K562 (cell line): ENCODE measurements at regions not wholly inside any gene's neighbourhood (a gene's known extent, or its start where the extent isn't known, plus 50 kb on each side); places are given as distances from the start of the nearest gene placed in this dataset.

ENCODE experiments used
- ATAC-seq: fragments of 200-7000 bp; cut with Tn5 transposase; 3 replicates; pipeline ENCODE4 v1.9.1; 2020; ENCODE audit warnings: moderate library complexity
- BruUV-seq: library from RNA; stranded (reverse); fragments of 400-500 nt; replicated peaks from 2 replicates; lab custom pipeline; 2021; lab: Mats Ljungman, UMichigan
- CTCF ChIA-PET: fragments of 300-600 bp; formaldehyde crosslinking; extraction: SDS; loops from one replicate; lab custom pipeline; 2021; ENCODE audit warnings: low intra/inter-chr PET ratio; lab: Yijun Ruan, JAX
- POLR2A ChIA-PET: fragments of 300-600, 350-650 bp; sonication (Branson Sonifier 250); formaldehyde crosslinking; extraction: SDS; loops from one replicate; lab custom pipeline; 2021; ENCODE audit warnings: antibody characterized with exemption, inconsistent platforms; lab: Yijun Ruan, JAX
- DNase-seq, 4 experiments: peaks; one replicate each; pipeline versions ENCODE4 v3.0.0 to v3.0.0-alpha.2; 2011 to 2018; ENCODE audit warnings: low spot score in 3 of 4, mixed read lengths in 3 of 4; ENCODE audit errors: extremely low read depth in 1 of 4
- FAIRE-seq: peaks from 2 replicates; lab custom pipeline; 2011; peaks lifted over from hg19 to GRCh38; lab: Jason Lieb, UNC
- H2AFZ ChIP-seq: 2 replicates; pipeline ENCODE4 v1.6.0; 2011; ENCODE audit warnings: low read depth, low read length, control low read depth, inconsistent platforms
- H3K27ac ChIP-seq: fragments of 200-600 bp; 3 replicates; pipeline ENCODE4 v1.8.0; 2011; ENCODE audit warnings: low read depth, mild to moderate bottlenecking, control low read depth, inconsistent platforms, low read length, moderate library complexity, mixed read lengths; ENCODE audit errors: extremely low read depth
- H3K27me3 ChIP-seq, 2 experiments: fragments of 300-600 bp in 1 of 2; 2 replicates in 1 of 2; 3 replicates in 1 of 2; pipeline versions ENCODE4 v1.6.0 to v1.8.0; 2011; ENCODE audit warnings: inconsistent platforms in 2 of 2, low read length in 2 of 2, mild to moderate bottlenecking in 1 of 2, mixed read lengths in 1 of 2, moderate library complexity in 1 of 2; ENCODE audit not compliant: control insufficient read depth in 2 of 2, insufficient read depth in 2 of 2
- H3K36me3 ChIP-seq: fragments of 300-600 bp; 3 replicates; pipeline ENCODE4 v1.8.0; 2011; ENCODE audit warnings: mild to moderate bottlenecking, low read length, inconsistent platforms; ENCODE audit not compliant: control insufficient read depth, insufficient read depth
- H3K4me1 ChIP-seq, 2 experiments: fragments of 200-600 bp in 1 of 2; replicated peaks in 1 of 2; 2 replicates in 1 of 2; 3 replicates in 1 of 2; pipeline versions ENCODE4 v1.5.1 to v1.8.0; 2011; ENCODE audit warnings: inconsistent platforms in 2 of 2, low read length in 2 of 2, mild to moderate bottlenecking in 1 of 2, mixed read lengths in 1 of 2, moderate library complexity in 1 of 2; ENCODE audit not compliant: control insufficient read depth in 2 of 2, insufficient read depth in 2 of 2
- H3K4me2 ChIP-seq: 2 replicates; pipeline ENCODE4 v1.6.1; 2011; ENCODE audit warnings: low read length, control low read depth, inconsistent platforms, mixed read lengths; ENCODE audit not compliant: insufficient read depth
- H3K4me3 ChIP-seq: fragments of 200-600 bp; sonication (generic), shearing (Covaris generic); 2 replicates; pipeline ENCODE4 v1.5.1; 2016; ENCODE audit warnings: control low read depth, inconsistent platforms
- H3K79me2 ChIP-seq: fragments of 200-600 bp; 3 replicates; pipeline ENCODE4 v1.8.0; 2011; ENCODE audit warnings: low read length, inconsistent platforms; ENCODE audit not compliant: control insufficient read depth, insufficient read depth
- H3K9ac ChIP-seq, 2 experiments: 2 replicates each; pipeline versions ENCODE4 v1.6.0 to v1.6.1; 2011; ENCODE audit warnings: low read depth in 2 of 2, low read length in 2 of 2, control low read depth in 1 of 2, inconsistent platforms in 1 of 2, mild to moderate bottlenecking in 1 of 2, mixed read lengths in 1 of 2; ENCODE audit not compliant: insufficient read depth in 1 of 2
- H3K9me1 ChIP-seq: one replicate; pipeline ENCODE4 v1.6.0; 2011; ENCODE audit warnings: inconsistent platforms, mild to moderate bottlenecking, low read length, moderate library complexity; ENCODE audit not compliant: control insufficient read depth, insufficient read depth
- H3K9me3 ChIP-seq: replicated peaks from 2 replicates; pipeline ENCODE4 v1.5.1; 2011; ENCODE audit warnings: low read depth, low read length, inconsistent platforms; ENCODE audit not compliant: control insufficient read depth, insufficient read depth
- H4K20me1 ChIP-seq: replicated peaks from 2 replicates; pipeline ENCODE4 v1.6.1; 2011; ENCODE audit warnings: low read length, inconsistent platforms, mixed read lengths; ENCODE audit not compliant: control insufficient read depth, insufficient read depth
- CGGBP1 ChIP-seq: fragments of 250-450 bp; sonication (Bioruptor Pico); IDR thresholded peaks from 2 replicates; pipeline ENCODE4 v1.9.0; 2021; ENCODE audit warnings: mild to moderate bottlenecking
- CSDE1 ChIP-seq, 2 experiments: fragments of 450-650 bp; IDR thresholded peaks; 2 replicates each; pipeline ENCODE4 v1.6.1; 2016; ENCODE audit warnings: mild to moderate bottlenecking in 1 of 2
- FUS ChIP-seq: fragments of 200-400 bp; formaldehyde crosslinking; optimal IDR thresholded peaks from 2 replicates; pipeline ENCODE3; 2017; ENCODE audit warnings: low read depth, low read length
- HDAC3 ChIP-seq: fragments of 450-650 bp; IDR thresholded peaks from 2 replicates; pipeline ENCODE4 v1.6.1; 2018; ENCODE audit warnings: borderline replicate concordance, mild to moderate bottlenecking, moderate library complexity; ENCODE audit not compliant: partially characterized antibody
- HDAC6 ChIP-seq: IDR thresholded peaks from 2 replicates; pipeline ENCODE4 v1.6.1; 2012; ENCODE audit warnings: low read depth, mild to moderate bottlenecking, control low read depth, inconsistent platforms, low read length, moderate library complexity
- MXI1 ChIP-seq: IDR thresholded peaks from 2 replicates; pipeline ENCODE4 v1.6.1; 2011; ENCODE audit warnings: low read depth, mild to moderate bottlenecking, improper control_type of control experiment, low read length
- SMARCC2 ChIP-seq: fragments of 450-650 bp; IDR thresholded peaks from 2 replicates; pipeline ENCODE4 v1.6.1; 2017; ENCODE audit warnings: antibody characterized with exemption, moderate library complexity, mild to moderate bottlenecking, low read depth
- THRB ChIP-seq: fragments of 450-650 bp; formaldehyde crosslinking; conservative IDR thresholded peaks from 2 replicates; pipeline ENCODE4 v1.4.0; 2022; ENCODE audit warnings: mild to moderate bottlenecking, missing genetic modification characterization
- YY1 ChIP-seq, 3 experiments: IDR thresholded peaks; 2 replicates each; pipeline ENCODE4 v1.6.1; 2011; ENCODE audit warnings: low read length in 2 of 3, mild to moderate bottlenecking in 2 of 3, moderate library complexity in 2 of 3, borderline replicate concordance in 1 of 3, control low read depth in 1 of 3, low read depth in 1 of 3; ENCODE audit not compliant: insufficient read depth in 3 of 3, insufficient replicate concordance in 2 of 3, control insufficient read depth in 1 of 3, insufficient read length in 1 of 3; ENCODE audit errors: extremely low read depth in 1 of 3
- ZBTB5 ChIP-seq: fragments of 450-650 bp; IDR thresholded peaks from 2 replicates; pipeline ENCODE4 v1.6.1; 2017; ENCODE audit warnings: antibody characterized with exemption
- ZNF143 ChIP-seq: sonication (generic); formaldehyde crosslinking; IDR thresholded peaks from 2 replicates; pipeline ENCODE4 v1.9.0; 2022; ENCODE audit warnings: mild to moderate bottlenecking, missing genetic modification reagents
- ZNF57 ChIP-seq: fragments of 450-650 bp; formaldehyde crosslinking; IDR thresholded peaks from 2 replicates; pipeline ENCODE4 v1.4.0; 2020; ENCODE audit warnings: mild to moderate bottlenecking, moderate library complexity
- ZNF717 ChIP-seq: fragments of 250-450 bp; sonication (Bioruptor Pico); IDR thresholded peaks from 2 replicates; pipeline ENCODE4 v1.5.0; 2021
- WGBS: fragments of 100-300 bp; shearing (Covaris generic); methylation state at CpG from one replicate; pipeline ENCODE4 v1.1.6; 2016; ENCODE audit warnings: low coverage, mixed read lengths; ENCODE audit not compliant: insufficient coverage; ENCODE audit errors: missing lambda C conversion rate; 5-methylcytosine and 5-hydroxymethylcytosine counted together
- in situ Hi-C: fragments of 300-500 bp; cut with MboI; formaldehyde crosslinking; loops from 4 replicates; pipeline ENCODE4 v1.15.0; 2018; ENCODE audit warnings: inconsistent platforms, mixed read lengths
- intact Hi-C: fragments of 100-400 bp; cut with micrococcal nuclease; formaldehyde crosslinking; loops from 2 replicates; pipeline ENCODE4 v1.14.2; 2022

DNA sequence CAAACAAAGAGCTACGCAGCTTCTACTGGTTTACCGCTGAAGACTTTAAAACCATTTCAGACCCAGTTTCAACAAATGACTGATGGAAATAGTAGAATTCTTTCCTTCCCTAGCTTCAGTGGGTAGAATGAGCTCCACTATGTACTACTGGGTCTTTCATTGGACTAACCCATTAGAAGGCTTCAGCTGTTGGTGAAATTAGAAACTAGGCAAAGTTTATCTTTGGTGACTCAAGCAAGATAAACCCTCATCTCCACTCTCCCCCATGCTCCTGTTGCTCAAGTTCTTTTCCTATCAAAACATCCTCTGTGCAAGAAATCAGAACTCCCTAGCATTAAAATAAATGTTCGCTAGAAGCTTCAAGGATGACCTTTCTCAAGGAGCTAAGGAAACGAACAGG, 159.2 kb downstream of the PAWR start:
- TF ChIP-seq ZNF57 (no peak), ZBTB5 (no peak), CGGBP1 (CRISPR knock-in tag) (no peak), CSDE1 (IDR thresholded peaks at IDR 0.05) (no peak), THRB (no peak), HDAC6 (no peak), SMARCC2 (no peak), YY1 (IDR thresholded peaks at IDR 0.05; ENCODE audit: borderline replicate concordance in 1 of 3, control insufficient read depth in 1 of 3, extremely low read depth in 1 of 3, insufficient read depth in 3 of 3, insufficient read length in 1 of 3, insufficient replicate concordance in 2 of 3, low read depth in 1 of 3, low read length in 2 of 3) (no peak), ZNF717 (CRISPR knock-in tag) (no peak), FUS (no peak), HDAC3 (no peak), ZNF143 (CRISPR knock-in tag) (no peak), MXI1 (no peak)
- ChIA-PET CTCF (no interaction called here), POLR2A (interaction anchor here (0.7 kb wide), 1 partner anchor 114 kb away, joined by 4 read pairs; no protein-coding TSS in a partner anchor)
- Histone ChIP-seq H3K9me1 (no peaks in the 10 kb centered on the region), H3K9me3 (no peaks in the 10 kb centered on the region), H3K36me3 (no peaks in the 10 kb centered on the region), H2AFZ (no peak overlapping the region), H3K4me1 (no peaks in the 10 kb centered on the region), H3K4me3 (no peak overlapping the region), H3K27me3 (no peaks in the 10 kb centered on the region), H4K20me1 (no peaks in the 10 kb centered on the region), H3K27ac (no peak overlapping the region), H3K9ac (no peak overlapping the region), H3K4me2 (no peak overlapping the region), H3K79me2 (no peaks in the 10 kb centered on the region)
- FAIRE-seq (no peak), DNase-seq (no peak), ATAC-seq (no peak)
- BruUV-seq = no TSS peak
- WGBS = 0% methylated on average over 4 of the region's 4 CpGs
- in situ Hi-C loops (no loop called here), intact Hi-C loops (no loop called here)
